Body of pancreas (tissue), 4 donors: ENCODE measurements at regions not wholly inside any gene's neighbourhood (a gene's known extent, or its start where the extent isn't known, plus 50 kb on each side); places are given as distances from the start of the nearest gene placed in this dataset.

Experiments
- ATAC-seq: fragments of 150-250 bp; one replicate; pipeline ENCODE4 v1.9.1; 2016
- DNase-seq, 4 donors: peaks; one replicate each; pipeline ENCODE4 v3.0.0-alpha.2; 2019
- H3K27ac ChIP-seq, 4 donors: fragments of 200-600 bp; sonication (generic); 1 replicate in 3 of 4; 2 replicates in 1 of 4; pipeline versions ENCODE4 v1.5.1 to v1.6.1; 2016 to 2019; ENCODE audit warnings: mild to moderate bottlenecking in 1 of 4, mixed read lengths in 1 of 4, moderate library complexity in 1 of 4
- H3K27me3 ChIP-seq, 2 donors: fragments of 200-600 bp; sonication (generic); one replicate each; pipeline ENCODE4 v1.6.0; 2016; ENCODE audit warnings: mild to moderate bottlenecking in 1 of 2
- H3K36me3 ChIP-seq, 2 donors: fragments of 200-600 bp; sonication (generic); replicated peaks in 1 of 2; 2 replicates each; pipeline ENCODE4 v1.5.1; 2016; ENCODE audit warnings: low read depth in 2 of 2; ENCODE audit not compliant: insufficient read depth in 1 of 2
- H3K4me1 ChIP-seq: fragments of 200-600 bp; sonication (generic); one replicate; pipeline ENCODE4 v1.6.0; 2016
- H3K4me3 ChIP-seq, 2 donors: fragments of 200-600 bp; sonication (generic); 1 replicate in 1 of 2; 2 replicates in 1 of 2; pipeline ENCODE4 v1.5.1; 2016 to 2019
- H3K9me3 ChIP-seq, 3 donors: fragments of 200-600 bp; sonication (generic); 1 replicate in 2 of 3; 2 replicates in 1 of 3; pipeline ENCODE4 v1.5.1; 2016
- POLR2A ChIP-seq, 3 donors: fragments of 450-650 bp; IDR thresholded peaks; one replicate each; pipeline ENCODE4 v1.6.1; 2016; ENCODE audit warnings: antibody characterized with exemption in 3 of 3, mild to moderate bottlenecking in 2 of 3
- WGBS, 2 donors: methylation state at CpG; one replicate each; pipeline ENCODE4 v1.1.5; 2017; 5-methylcytosine and 5-hydroxymethylcytosine counted together
- intact Hi-C: fragments of 100-400 bp; cut with DNase I; formaldehyde crosslinking; loops from one replicate; pipeline ENCODE4 v1.15.1; 2023
- TF ChIP-seq, protein P1 (sequence below), 7 experiments: fragments of 450-650 bp in 4 of 7; fragments of 200-600 bp in 3 of 7; sonication (generic) in 3 of 7; IDR thresholded peaks; one replicate each; pipeline ENCODE4 v1.5.1; 2016 to 2019; ENCODE audit warnings: antibody characterized with exemption in 7 of 7

DNA sequence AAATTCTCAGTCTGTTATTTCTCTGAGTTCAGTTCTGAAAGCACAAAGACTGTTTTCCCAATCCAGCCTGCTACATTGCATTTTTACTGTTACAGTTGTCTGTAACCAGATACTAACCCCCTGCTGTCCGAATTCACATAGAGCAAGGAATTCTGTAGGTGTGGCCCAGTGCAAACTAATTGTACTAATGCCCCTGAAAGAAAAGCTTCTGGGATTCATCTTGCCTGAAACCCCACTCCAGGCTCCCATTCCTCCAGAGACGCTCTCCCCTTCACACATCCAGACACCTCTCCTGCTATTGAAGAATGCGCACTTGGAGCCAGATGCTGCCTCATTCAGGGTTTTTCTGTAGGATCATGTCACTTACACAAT is 127.0 kb downstream of the TTC32 start:
- Histone ChIP-seq H3K27ac (no peak overlapping the region), H3K36me3 (no peaks in the 10 kb centered on the region), H3K4me1 (peaks cover 19% of the 10 kb centered on the region), H3K4me3 (no peak overlapping the region), H3K27me3 (no peaks in the 10 kb centered on the region), H3K9me3 (no peaks in the 10 kb centered on the region)
- 76 to 90% methylated on average over 3 of the region's 3 CpGs for WGBS, 2 donors
- TF ChIP-seq, protein P1, sequence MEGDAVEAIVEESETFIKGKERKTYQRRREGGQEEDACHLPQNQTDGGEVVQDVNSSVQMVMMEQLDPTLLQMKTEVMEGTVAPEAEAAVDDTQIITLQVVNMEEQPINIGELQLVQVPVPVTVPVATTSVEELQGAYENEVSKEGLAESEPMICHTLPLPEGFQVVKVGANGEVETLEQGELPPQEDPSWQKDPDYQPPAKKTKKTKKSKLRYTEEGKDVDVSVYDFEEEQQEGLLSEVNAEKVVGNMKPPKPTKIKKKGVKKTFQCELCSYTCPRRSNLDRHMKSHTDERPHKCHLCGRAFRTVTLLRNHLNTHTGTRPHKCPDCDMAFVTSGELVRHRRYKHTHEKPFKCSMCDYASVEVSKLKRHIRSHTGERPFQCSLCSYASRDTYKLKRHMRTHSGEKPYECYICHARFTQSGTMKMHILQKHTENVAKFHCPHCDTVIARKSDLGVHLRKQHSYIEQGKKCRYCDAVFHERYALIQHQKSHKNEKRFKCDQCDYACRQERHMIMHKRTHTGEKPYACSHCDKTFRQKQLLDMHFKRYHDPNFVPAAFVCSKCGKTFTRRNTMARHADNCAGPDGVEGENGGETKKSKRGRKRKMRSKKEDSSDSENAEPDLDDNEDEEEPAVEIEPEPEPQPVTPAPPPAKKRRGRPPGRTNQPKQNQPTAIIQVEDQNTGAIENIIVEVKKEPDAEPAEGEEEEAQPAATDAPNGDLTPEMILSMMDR (IDR thresholded peaks at IDR 0.05): no peak
- TF ChIP-seq POLR2A (IDR thresholded peaks at IDR 0.05): no peak
- intact Hi-C loops: no loop called here
- ATAC-seq (no peak), DNase-seq (no peak)

DNA sequence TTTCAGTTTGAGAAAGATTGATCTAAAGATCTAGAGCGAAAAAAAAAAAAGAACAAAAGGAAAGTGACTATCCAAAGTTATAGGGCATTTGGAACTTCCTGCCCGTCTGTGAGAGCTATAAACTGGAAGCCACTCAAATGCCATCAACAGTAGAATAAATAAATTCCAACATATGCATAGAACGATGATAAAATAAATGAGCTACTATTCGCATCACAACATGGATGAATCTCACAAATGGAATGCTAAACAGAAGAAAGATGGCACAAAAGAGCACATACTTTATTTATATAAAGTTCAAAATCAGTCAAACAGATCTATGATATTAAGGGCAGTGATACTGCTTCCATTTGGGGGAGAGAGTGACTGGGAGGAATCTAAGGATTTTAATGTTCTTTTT is 128.8 kb downstream of the TTC32 start:
- TF ChIP-seq, protein P1 (IDR thresholded peaks at IDR 0.05): no peak
- TF ChIP-seq POLR2A (IDR thresholded peaks at IDR 0.05): no peak
- Histone ChIP-seq H3K36me3 (no peaks in the 10 kb centered on the region), H3K27me3 (no peaks in the 10 kb centered on the region), H3K9me3 (no peaks in the 10 kb centered on the region), H3K4me3 (no peak overlapping the region), H3K4me1 (peaks cover 19% of the 10 kb centered on the region), H3K27ac (no peak overlapping the region)
- ATAC-seq: no peak
- intact Hi-C loops: no loop called here
- DNase-seq: no peak
- 89% methylated on average over 4 of the region's 4 CpGs for WGBS, 2 donors

DNA sequence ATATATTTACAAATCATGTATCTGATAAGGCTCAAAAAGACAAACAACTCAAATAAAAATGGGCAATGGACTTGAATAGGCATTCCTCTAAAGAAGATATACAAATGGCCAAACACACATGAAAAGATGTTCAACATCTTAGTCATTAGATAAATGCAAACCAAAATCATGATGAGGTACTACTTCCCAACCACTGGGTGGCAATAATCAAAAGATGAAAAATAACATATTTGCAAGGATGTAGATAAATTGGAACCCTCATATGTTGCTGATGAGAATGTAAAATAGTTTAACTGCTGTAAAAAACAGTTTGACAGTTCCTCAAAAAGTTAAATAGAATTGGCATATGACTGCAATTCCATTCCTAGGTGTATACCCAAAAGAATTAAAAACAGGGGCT is 132.3 kb downstream of the TTC32 start:
- Histone ChIP-seq H3K27ac (no peak overlapping the region), H3K4me1 (no peaks in the 10 kb centered on the region), H3K36me3 (no peaks in the 10 kb centered on the region), H3K27me3 (no peaks in the 10 kb centered on the region), H3K4me3 (no peak overlapping the region), H3K9me3 (no peaks in the 10 kb centered on the region)
- TF ChIP-seq, protein P1 (IDR thresholded peaks at IDR 0.05): peak in 2 of 7 experiments; percentile 7 to 9
- TF ChIP-seq POLR2A (IDR thresholded peaks at IDR 0.05): no peak
- no peak for ATAC-seq
- DNase-seq: no peak
- intact Hi-C loops: no loop called here

GRCh38 chr2:19767899-19768298 is 133.9 kb downstream of the TTC32 start:
- no peaks in the 10 kb centered on the region for H3K9me3 ChIP-seq
- no peak overlapping the region for H3K4me3 ChIP-seq
- WGBS, 2 donors: 43 to 57% methylated on average over 1 of the region's 1 CpG
- TF ChIP-seq, protein P1 (IDR thresholded peaks at IDR 0.05): no peak
- TF ChIP-seq POLR2A (IDR thresholded peaks at IDR 0.05): no peak
- H3K4me1 ChIP-seq: peaks cover 4% of the 10 kb centered on the region
- no peaks in the 10 kb centered on the region for H3K36me3 ChIP-seq
- DNase-seq (no peak), ATAC-seq (no peak)
- no peak overlapping the region for H3K27ac ChIP-seq
- intact Hi-C loops: no loop called here
- no peaks in the 10 kb centered on the region for H3K27me3 ChIP-seq

DNA sequence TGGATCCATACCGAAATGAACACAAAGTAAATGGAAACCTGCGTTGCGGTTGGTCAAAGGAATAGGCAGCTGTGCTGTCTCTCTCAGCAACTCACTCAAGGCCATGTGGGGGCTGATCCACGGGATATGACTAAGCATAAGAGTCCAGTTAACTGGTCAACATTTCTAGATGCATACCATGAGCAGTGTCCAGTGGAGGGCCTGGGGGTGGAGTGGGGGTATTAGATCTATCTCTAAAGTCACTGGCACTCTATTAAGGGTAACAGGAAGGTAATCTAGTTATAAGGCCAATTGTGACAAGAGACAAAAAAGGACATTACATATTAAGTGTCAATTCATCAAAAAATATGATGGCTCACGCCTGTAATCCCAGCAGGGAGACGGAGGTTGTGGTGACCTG is 136.8 kb downstream of the TTC32 start:
- Histone ChIP-seq H3K36me3 (no peaks in the 10 kb centered on the region), H3K27me3 (no peaks in the 10 kb centered on the region), H3K27ac (no peak overlapping the region), H3K9me3 (no peaks in the 10 kb centered on the region), H3K4me3 (no peak overlapping the region), H3K4me1 (peaks cover 15% of the 10 kb centered on the region)
- DNase-seq (no peak), ATAC-seq (no peak)
- 78 to 82% methylated on average over 6 of the region's 6 CpGs for WGBS, 2 donors
- intact Hi-C loops: no loop called here
- TF ChIP-seq, protein P1 (IDR thresholded peaks at IDR 0.05): no peak
- no peak for TF ChIP-seq POLR2A (IDR thresholded peaks at IDR 0.05)
